A673 (cell line): ENCODE measurements at regions not wholly inside any gene's neighbourhood (a gene's known extent, or its start where the extent isn't known, plus 50 kb on each side); places are given as distances from the start of the nearest gene placed in this dataset.

ENCODE experiments used
- BruUV-seq: library from RNA; stranded (reverse); fragments of 400-500 nt; replicated peaks from 2 replicates; lab custom pipeline; 2021; lab: Mats Ljungman, UMichigan
- CTCF ChIA-PET: fragments of 300-600 bp; sonication (Branson Sonifier 250); formaldehyde crosslinking; loops from one replicate; lab custom pipeline; 2022; ENCODE audit warnings: antibody characterized with exemption; lab: Charles Lee
- POLR2A ChIA-PET: fragments of 300-600 bp; sonication (Branson Sonifier 250); formaldehyde crosslinking; loops from one replicate; lab custom pipeline; 2022; ENCODE audit warnings: antibody characterized with exemption; ENCODE audit not compliant: low non-redundant PET; lab: Charles Lee
- DNase-seq: peaks from one replicate; pipeline ENCODE4 v3.0.0-alpha.2; 2015; ENCODE audit warnings: low spot score
- H3K27ac ChIP-seq: fragments of 200-600 bp; sonication (generic); 2 replicates; pipeline ENCODE4 v1.5.1; 2016; ENCODE audit warnings: mixed run types, low read depth, mild to moderate bottlenecking, mixed read lengths, antibody characterized with exemption, low read length; ENCODE audit not compliant: poor library complexity, severe bottlenecking
- H3K27me3 ChIP-seq: fragments of 200-600 bp; sonication (generic); replicated peaks from 2 replicates; pipeline ENCODE4 v1.6.1; 2017; ENCODE audit warnings: mixed run types, low read depth, mild to moderate bottlenecking, mixed read lengths, antibody characterized with exemption, low read length; ENCODE audit not compliant: insufficient read depth, poor library complexity
- H3K36me3 ChIP-seq: fragments of 200-600 bp; sonication (generic); 2 replicates; pipeline ENCODE4 v1.6.1; 2016; ENCODE audit warnings: mixed run types, mild to moderate bottlenecking, mixed read lengths, antibody characterized with exemption, low read length; ENCODE audit not compliant: insufficient read depth, poor library complexity, severe bottlenecking
- H3K4me1 ChIP-seq: fragments of 200-600 bp; sonication (generic); 2 replicates; pipeline ENCODE4 v1.6.1; 2017; ENCODE audit warnings: mixed run types, mild to moderate bottlenecking, mixed read lengths, antibody characterized with exemption, low read length; ENCODE audit not compliant: insufficient read depth, poor library complexity, severe bottlenecking
- H3K4me3 ChIP-seq: fragments of 200-600 bp; sonication (generic); 2 replicates; pipeline ENCODE4 v1.5.1; 2016; ENCODE audit warnings: low read depth, mixed run types, mild to moderate bottlenecking, mixed read lengths, low read length; ENCODE audit not compliant: poor library complexity, severe bottlenecking
- H3K9me3 ChIP-seq: fragments of 200-600 bp; sonication (generic); 2 replicates; pipeline ENCODE4 v1.6.1; 2016; ENCODE audit warnings: mixed run types, low read depth, mild to moderate bottlenecking, mixed read lengths, antibody characterized with exemption, low read length; ENCODE audit not compliant: poor library complexity, severe bottlenecking
- EZH2 ChIP-seq: fragments of 200-600 bp; sonication (generic); IDR thresholded peaks from 2 replicates; pipeline ENCODE4 v1.6.1; 2017; ENCODE audit warnings: borderline replicate concordance, low read depth, mild to moderate bottlenecking, mixed read lengths, antibody characterized with exemption, low read length; ENCODE audit not compliant: poor library complexity, severe bottlenecking
- intact Hi-C: fragments of 100-400 bp; cut with micrococcal nuclease; formaldehyde crosslinking; loops from one replicate; pipeline ENCODE4 v1.10.0; 2022; ENCODE audit not compliant: unreplicated experiment
- TF ChIP-seq, protein P1 (sequence below): fragments of 300-800, 200-600 bp; sonication (generic); conservative IDR thresholded peaks from 2 replicates; pipeline ENCODE4 v1.5.1; 2017; ENCODE audit warnings: low read depth, mild to moderate bottlenecking, antibody characterized with exemption, low read length, moderate library complexity, mixed read lengths

GRCh38 chr11:38503876-38504275 lies 1905.8 kb upstream of the RAG2 start:
- CTCF ChIA-PET: interaction anchor here (0.6 kb wide), 1 partner anchor 564 kb away, joined by 4 read pairs; no protein-coding TSS in a partner anchor
- no TSS peak for BruUV-seq

DNA sequence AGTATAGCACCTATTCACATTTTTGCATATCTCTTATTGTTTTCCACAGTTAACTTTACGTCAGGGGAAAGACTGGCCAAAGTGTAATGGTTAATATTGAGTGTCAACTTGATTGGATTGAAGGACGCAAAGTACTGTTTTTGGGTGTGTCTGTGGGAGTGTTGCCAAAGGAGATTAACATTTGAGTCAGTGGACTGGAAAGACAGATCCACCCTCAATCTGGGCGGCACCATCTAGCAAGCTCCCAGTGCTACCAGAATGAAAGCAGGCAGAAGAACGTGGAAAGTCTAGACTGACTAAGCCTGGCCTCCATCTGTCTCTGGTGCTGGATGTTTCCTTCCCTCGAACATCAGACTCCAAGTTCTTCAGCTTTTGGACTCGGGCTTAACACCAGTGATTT lies 1900.7 kb upstream of the RAG2 start:
- Histone ChIP-seq H3K9me3 (no peaks in the 10 kb centered on the region), H3K36me3 (no peaks in the 10 kb centered on the region), H3K4me1 (no peaks in the 10 kb centered on the region), H3K27me3 (no peaks in the 10 kb centered on the region), H3K4me3 (no peak overlapping the region), H3K27ac (no peak overlapping the region)
- DNase-seq: no peak
- TF ChIP-seq, protein P1, sequence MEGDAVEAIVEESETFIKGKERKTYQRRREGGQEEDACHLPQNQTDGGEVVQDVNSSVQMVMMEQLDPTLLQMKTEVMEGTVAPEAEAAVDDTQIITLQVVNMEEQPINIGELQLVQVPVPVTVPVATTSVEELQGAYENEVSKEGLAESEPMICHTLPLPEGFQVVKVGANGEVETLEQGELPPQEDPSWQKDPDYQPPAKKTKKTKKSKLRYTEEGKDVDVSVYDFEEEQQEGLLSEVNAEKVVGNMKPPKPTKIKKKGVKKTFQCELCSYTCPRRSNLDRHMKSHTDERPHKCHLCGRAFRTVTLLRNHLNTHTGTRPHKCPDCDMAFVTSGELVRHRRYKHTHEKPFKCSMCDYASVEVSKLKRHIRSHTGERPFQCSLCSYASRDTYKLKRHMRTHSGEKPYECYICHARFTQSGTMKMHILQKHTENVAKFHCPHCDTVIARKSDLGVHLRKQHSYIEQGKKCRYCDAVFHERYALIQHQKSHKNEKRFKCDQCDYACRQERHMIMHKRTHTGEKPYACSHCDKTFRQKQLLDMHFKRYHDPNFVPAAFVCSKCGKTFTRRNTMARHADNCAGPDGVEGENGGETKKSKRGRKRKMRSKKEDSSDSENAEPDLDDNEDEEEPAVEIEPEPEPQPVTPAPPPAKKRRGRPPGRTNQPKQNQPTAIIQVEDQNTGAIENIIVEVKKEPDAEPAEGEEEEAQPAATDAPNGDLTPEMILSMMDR: no peak
- no peak for TF ChIP-seq EZH2
- intact Hi-C loops: no loop called here
- BruUV-seq: no TSS peak
- POLR2A ChIA-PET: no interaction called here
- CTCF ChIA-PET: no interaction called here

More at GRCh38 chr11:38503876-38504275, 1905.8 kb upstream of the RAG2 start:
- no peak for DNase-seq
- Histone ChIP-seq H3K4me3 (no peak overlapping the region), H3K9me3 (no peaks in the 10 kb centered on the region), H3K36me3 (no peaks in the 10 kb centered on the region), H3K4me1 (no peaks in the 10 kb centered on the region), H3K27me3 (no peaks in the 10 kb centered on the region), H3K27ac (no peak overlapping the region)
- intact Hi-C loops: no loop called here
- TF ChIP-seq EZH2: no peak
- TF ChIP-seq, protein P1: no peak
- POLR2A ChIA-PET: interaction anchor here (0.6 kb wide), 1 partner anchor 35 kb away, joined by 10 read pairs; no protein-coding TSS in a partner anchor

- no TSS peak for BruUV-seq
- H3K36me3 ChIP-seq: no peaks in the 10 kb centered on the region
- no peaks in the 10 kb centered on the region for H3K9me3 ChIP-seq
- no peaks in the 10 kb centered on the region for H3K27me3 ChIP-seq
- no peak for DNase-seq
- ChIA-PET CTCF (no interaction called here), POLR2A (no interaction called here)
- TF ChIP-seq EZH2: no peak
- no peaks in the 10 kb centered on the region for H3K4me1 ChIP-seq
- no peak overlapping the region for H3K4me3 ChIP-seq
- intact Hi-C loops: loop anchor here (5.0 kb wide), 1 partner anchor 60 kb away; no protein-coding TSS in a partner anchor
- H3K27ac ChIP-seq: no peak overlapping the region
Observed at GRCh38 chr11:38491986-38492385, 1894.0 kb upstream of the RAG2 start.

GRCh38 chr11:38481391-38481790 lies 1883.4 kb upstream of the RAG2 start:
- H3K4me3 ChIP-seq: no peak overlapping the region
- no peaks in the 10 kb centered on the region for H3K9me3 ChIP-seq
- intact Hi-C loops: no loop called here
- no peaks in the 10 kb centered on the region for H3K27me3 ChIP-seq
- CTCF ChIA-PET: no interaction called here
- POLR2A ChIA-PET: no interaction called here
- no peaks in the 10 kb centered on the region for H3K4me1 ChIP-seq
- no peaks in the 10 kb centered on the region for H3K36me3 ChIP-seq
- DNase-seq: no peak
- TF ChIP-seq, protein P1: no peak
- TF ChIP-seq EZH2: no peak
- no TSS peak for BruUV-seq
- no peak overlapping the region for H3K27ac ChIP-seq
